Adrenal gland (tissue), 5 donors: ENCODE measurements at regions not wholly inside any gene's neighbourhood (a gene's known extent, or its start where the extent isn't known, plus 50 kb on each side); places are given as distances from the start of the nearest gene placed in this dataset.

Source experiments
- POLR2A ChIP-seq, 2 donors: fragments of 450-650 bp; IDR thresholded peaks; one replicate each; pipeline ENCODE4 v1.6.1; 2017; ENCODE audit warnings: antibody characterized with exemption in 2 of 2, mild to moderate bottlenecking in 2 of 2, moderate library complexity in 1 of 2
- TF ChIP-seq, protein P1 (sequence below), 6 experiments: fragments of 450-650 bp in 4 of 6; fragments of 200-600 bp in 2 of 6; sonication (generic) in 1 of 6; IDR thresholded peaks; 1 replicate in 5 of 6; 2 replicates in 1 of 6; pipeline versions ENCODE4 v1.5.1 to v1.8.0; 2016 to 2021; ENCODE audit warnings: antibody characterized with exemption in 6 of 6, mild to moderate bottlenecking in 2 of 6, moderate library complexity in 1 of 6
- donor health status: DM: no; HTN: no; CAD: no.

DNA sequence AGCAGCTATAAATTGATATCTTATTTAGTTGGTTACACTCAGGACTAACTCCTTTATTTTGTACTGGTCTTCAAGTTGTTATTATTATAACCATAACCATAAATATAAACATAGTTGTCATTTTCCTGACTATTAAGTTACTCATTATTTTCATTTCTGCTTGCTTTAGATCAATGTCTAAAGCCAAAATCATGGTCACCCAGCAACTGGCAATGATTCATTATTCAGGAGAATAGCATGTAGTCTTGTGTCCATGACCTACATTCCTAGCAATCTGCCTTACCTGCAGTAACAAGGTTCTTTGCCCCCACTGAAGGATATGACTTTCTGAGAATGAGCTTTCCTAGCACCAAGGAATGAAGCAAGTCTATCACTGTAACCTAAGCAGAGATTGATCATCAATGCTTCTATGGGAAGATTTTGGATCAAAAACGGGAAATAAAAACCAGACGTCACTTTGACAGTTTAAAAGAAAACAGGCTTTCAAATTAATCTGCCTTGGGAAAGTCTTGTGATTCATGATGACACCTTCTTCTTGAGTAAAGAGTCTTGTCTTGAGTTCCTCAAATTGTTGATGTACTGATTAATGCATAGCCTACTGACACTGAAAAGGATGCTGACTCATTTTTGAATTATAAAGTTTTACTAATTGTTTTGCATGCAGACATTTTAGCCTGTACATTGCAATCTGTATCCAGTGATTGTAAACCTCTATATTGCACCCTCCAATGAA, 203.3 kb upstream of the IVNS1ABP start:
- TF ChIP-seq, protein P1, sequence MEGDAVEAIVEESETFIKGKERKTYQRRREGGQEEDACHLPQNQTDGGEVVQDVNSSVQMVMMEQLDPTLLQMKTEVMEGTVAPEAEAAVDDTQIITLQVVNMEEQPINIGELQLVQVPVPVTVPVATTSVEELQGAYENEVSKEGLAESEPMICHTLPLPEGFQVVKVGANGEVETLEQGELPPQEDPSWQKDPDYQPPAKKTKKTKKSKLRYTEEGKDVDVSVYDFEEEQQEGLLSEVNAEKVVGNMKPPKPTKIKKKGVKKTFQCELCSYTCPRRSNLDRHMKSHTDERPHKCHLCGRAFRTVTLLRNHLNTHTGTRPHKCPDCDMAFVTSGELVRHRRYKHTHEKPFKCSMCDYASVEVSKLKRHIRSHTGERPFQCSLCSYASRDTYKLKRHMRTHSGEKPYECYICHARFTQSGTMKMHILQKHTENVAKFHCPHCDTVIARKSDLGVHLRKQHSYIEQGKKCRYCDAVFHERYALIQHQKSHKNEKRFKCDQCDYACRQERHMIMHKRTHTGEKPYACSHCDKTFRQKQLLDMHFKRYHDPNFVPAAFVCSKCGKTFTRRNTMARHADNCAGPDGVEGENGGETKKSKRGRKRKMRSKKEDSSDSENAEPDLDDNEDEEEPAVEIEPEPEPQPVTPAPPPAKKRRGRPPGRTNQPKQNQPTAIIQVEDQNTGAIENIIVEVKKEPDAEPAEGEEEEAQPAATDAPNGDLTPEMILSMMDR (IDR thresholded peaks at IDR 0.05): no peak
- TF ChIP-seq POLR2A (IDR thresholded peaks at IDR 0.05): no peak
